NCI-H128 (cell line): ENCODE measurements at regions not wholly inside any gene's neighbourhood (a gene's known extent, or its start where the extent isn't known, plus 50 kb on each side); places are given as distances from the start of the nearest gene placed in this dataset.

ENCODE experiments used
- DNase-seq: peaks from one replicate; lab custom pipeline; 2025; ENCODE audit not compliant: unreplicated experiment; lab: John Stamatoyannopoulos, UW

- no peak for DNase-seq
These were observed 363.7 kb downstream of the BMPER start for GRCh38 chr7:34269084-34269483.

GRCh38 chr7:34275624-34276023, 370.3 kb downstream of the BMPER start:
- DNase-seq, result no peak

GRCh38 chr7:34277016-34277802, 371.9 kb downstream of the BMPER start:
- DNase-seq, result no peak

GRCh38 chr7:34277803-34278199, 372.5 kb downstream of the BMPER start:
- no peak for DNase-seq

- no peak for DNase-seq
These were observed 375.9 kb downstream of the BMPER start for GRCh38 chr7:34281260-34281659.

GRCh38 chr7:34282271-34282670, 375.7 kb upstream of the NPSR1 start:
- no peak for DNase-seq

GRCh38 chr7:34296663-34297062, 361.4 kb upstream of the NPSR1 start:
- no peak for DNase-seq

GRCh38 chr7:34298492-34299013, 359.5 kb upstream of the NPSR1 start:
- no peak for DNase-seq

GRCh38 chr7:34299066-34299465, 359.0 kb upstream of the NPSR1 start:
- DNase-seq, result no peak

- no peak for DNase-seq
These were observed 350.5 kb upstream of the NPSR1 start for GRCh38 chr7:34307540-34307939.

- DNase-seq, result no peak
These were observed 349.4 kb upstream of the NPSR1 start for GRCh38 chr7:34308595-34308994.

GRCh38 chr7:34309116-34309515, 348.9 kb upstream of the NPSR1 start:
- no peak for DNase-seq

- no peak for DNase-seq
These were observed 348.4 kb upstream of the NPSR1 start for GRCh38 chr7:34309584-34309983.

- no peak for DNase-seq
These were observed 346.4 kb upstream of the NPSR1 start for GRCh38 chr7:34311591-34311990.

GRCh38 chr7:34312624-34313023, 345.4 kb upstream of the NPSR1 start:
- no peak for DNase-seq

GRCh38 chr7:34313289-34313688, 344.7 kb upstream of the NPSR1 start:
- DNase-seq, result no peak

GRCh38 chr7:34315032-34315431, 343.0 kb upstream of the NPSR1 start:
- DNase-seq, result no peak

GRCh38 chr7:34317039-34317438, 341.0 kb upstream of the NPSR1 start:
- no peak for DNase-seq

GRCh38 chr7:34320412-34320811, 337.6 kb upstream of the NPSR1 start:
- no peak for DNase-seq

- DNase-seq, result peak; percentile 29
These were observed 336.9 kb upstream of the NPSR1 start for GRCh38 chr7:34320926-34321661.

- no peak for DNase-seq
These were observed 335.2 kb upstream of the NPSR1 start for GRCh38 chr7:34322841-34323240.

- DNase-seq, result no peak
These were observed 330.3 kb upstream of the NPSR1 start for GRCh38 chr7:34327681-34328080.
